ENCODE measurements at regions not wholly inside any gene's neighbourhood (a gene's known extent, or its start where the extent isn't known, plus 50 kb on each side); places are given as distances from the start of the nearest gene placed in this dataset.

GRCh38 chr12:91617818-91618217 is 435.2 kb upstream of the DCN start:
- no peak for TF ChIP-seq CTCF (IDR thresholded peaks at IDR 0.05; ENCODE audit: insufficient read depth, low read depth, low read length, missing control alignments)
- peak; percentile 27 for DNase-seq (ENCODE audit: low read depth)
- no peak overlapping the region for H3K4me3 ChIP-seq (ENCODE audit: low read depth, low read length)

GRCh38 chr12:91616416-91616815 is 433.8 kb upstream of the DCN start:
- H3K4me3 ChIP-seq (ENCODE audit: low read depth, low read length): no peak overlapping the region
- DNase-seq (ENCODE audit: low read depth): no peak
- TF ChIP-seq CTCF (IDR thresholded peaks at IDR 0.05; ENCODE audit: insufficient read depth, low read depth, low read length, missing control alignments): no peak

- H3K4me3 ChIP-seq (ENCODE audit: low read depth, low read length): no peak overlapping the region
- no peak for TF ChIP-seq CTCF (IDR thresholded peaks at IDR 0.05; ENCODE audit: insufficient read depth, low read depth, low read length, missing control alignments)
- DNase-seq (ENCODE audit: low read depth): no peak
These were observed 430.7 kb upstream of the DCN start for GRCh38 chr12:91613223-91613779.

- TF ChIP-seq CTCF (IDR thresholded peaks at IDR 0.05; ENCODE audit: insufficient read depth, low read depth, low read length, missing control alignments): no peak
- H3K4me3 ChIP-seq (ENCODE audit: low read depth, low read length): no peak overlapping the region
- DNase-seq (ENCODE audit: low read depth): no peak
These were observed 427.9 kb upstream of the DCN start for GRCh38 chr12:91610561-91610960.

- no peak overlapping the region for H3K4me3 ChIP-seq (ENCODE audit: low read depth, low read length)
- DNase-seq (ENCODE audit: low read depth): peak; percentile 6
- no peak for TF ChIP-seq CTCF (IDR thresholded peaks at IDR 0.05; ENCODE audit: insufficient read depth, low read depth, low read length, missing control alignments)
These were observed 426.7 kb upstream of the DCN start for GRCh38 chr12:91609283-91609682.

- TF ChIP-seq CTCF (IDR thresholded peaks at IDR 0.05; ENCODE audit: insufficient read depth, low read depth, low read length, missing control alignments): no peak
- no peak overlapping the region for H3K4me3 ChIP-seq (ENCODE audit: low read depth, low read length)
- DNase-seq (ENCODE audit: low read depth): no peak
These were observed 425.9 kb upstream of the DCN start for GRCh38 chr12:91608542-91608941.

GRCh38 chr12:91606662-91607377 is 424.2 kb upstream of the DCN start:
- no peak for TF ChIP-seq CTCF (IDR thresholded peaks at IDR 0.05; ENCODE audit: insufficient read depth, low read depth, low read length, missing control alignments)
- DNase-seq (ENCODE audit: low read depth): no peak
- H3K4me3 ChIP-seq (ENCODE audit: low read depth, low read length): no peak overlapping the region
